Panc1 (cell line): ENCODE measurements at regions not wholly inside any gene's neighbourhood (a gene's known extent, or its start where the extent isn't known, plus 50 kb on each side); places are given as distances from the start of the nearest gene placed in this dataset.

Experiments
- ATAC-seq: fragments of 200-7000 bp; cut with Tn5 transposase; 2 replicates; pipeline ENCODE4 v1.9.1; 2020; ENCODE audit warnings: mild to moderate bottlenecking, moderate library complexity
- BruUV-seq: library from RNA; stranded (reverse); fragments of 400-500 nt; replicated peaks from 2 replicates; lab custom pipeline; 2021; lab: Mats Ljungman, UMichigan
- CTCF ChIA-PET: fragments of 300-600 bp; sonication (Branson Sonifier 250); formaldehyde crosslinking; loops from one replicate; lab custom pipeline; 2022; ENCODE audit warnings: antibody characterized with exemption; lab: Charles Lee
- POLR2A ChIA-PET: fragments of 300-600 bp; sonication (Branson Sonifier 250); formaldehyde crosslinking; loops from one replicate; lab custom pipeline; 2022; ENCODE audit warnings: antibody characterized with exemption; lab: Charles Lee
- DNase-seq: peaks from one replicate; pipeline ENCODE4 v3.0.0-alpha.2; 2010; ENCODE audit warnings: low read depth, low spot score
- H3K27ac ChIP-seq: 2 replicates; pipeline ENCODE4 v1.5.1; 2011; ENCODE audit warnings: mild to moderate bottlenecking, low read length, inconsistent platforms
- H3K27me3 ChIP-seq: fragments of 200-500 bp; sonication (Bioruptor generic); 2 replicates; pipeline ENCODE4 v1.6.0; 2014; ENCODE audit warnings: low read length, inconsistent platforms; ENCODE audit not compliant: control insufficient read depth, insufficient read depth
- H3K36me3 ChIP-seq: fragments of 200-500 bp; sonication (Bioruptor generic); 2 replicates; pipeline ENCODE4 v1.5.1; 2014; ENCODE audit warnings: inconsistent platforms, mild to moderate bottlenecking, low read length, moderate library complexity; ENCODE audit not compliant: control insufficient read depth, insufficient read depth
- H3K4me1 ChIP-seq: 2 replicates; pipeline ENCODE4 v1.5.1; 2011; ENCODE audit warnings: inconsistent platforms, mild to moderate bottlenecking, low read length, moderate library complexity; ENCODE audit not compliant: control insufficient read depth, insufficient read depth
- H3K4me3 ChIP-seq, 2 experiments: 2 replicates each; pipeline ENCODE4 v1.5.1; 2011 to 2012; ENCODE audit warnings: low read depth in 2 of 2, low read length in 2 of 2, mild to moderate bottlenecking in 2 of 2, inconsistent platforms in 1 of 2, moderate library complexity in 1 of 2
- H3K9me3 ChIP-seq: fragments of 200-500 bp; sonication (Bioruptor generic); 2 replicates; pipeline ENCODE4 v1.5.1; 2014; ENCODE audit warnings: low read depth, mild to moderate bottlenecking, inconsistent platforms, low read length, moderate library complexity; ENCODE audit not compliant: control insufficient read depth, insufficient read depth
- POLR2AphosphoS5 ChIP-seq: IDR thresholded peaks from 2 replicates; pipeline ENCODE4 v1.6.1; 2012; ENCODE audit warnings: mild to moderate bottlenecking, low read depth, low read length, moderate library complexity
- SIN3A ChIP-seq: IDR thresholded peaks from 2 replicates; pipeline ENCODE4 v1.6.1; 2012; ENCODE audit warnings: low read depth, mild to moderate bottlenecking, low read length, moderate library complexity, borderline replicate concordance; ENCODE audit not compliant: insufficient read depth
- TCF7L2 ChIP-seq: IDR thresholded peaks from 2 replicates; pipeline ENCODE4 v1.6.1; 2011; ENCODE audit warnings: mild to moderate bottlenecking, low read depth, low read length, inconsistent platforms
- in situ Hi-C: cut with HindIII; loops from 2 replicates; pipeline ENCODE4 v1.10.0; 2016; ENCODE audit warnings: low sequenced_read_pairs, low pct_unique_long_range_greater_than_20kb
- intact Hi-C: fragments of 100-400 bp; cut with micrococcal nuclease; formaldehyde crosslinking; loops from one replicate; pipeline ENCODE4 v1.10.0; 2022; ENCODE audit not compliant: unreplicated experiment
- TF ChIP-seq, protein P1 (sequence below): fragments of 450-650 bp; IDR thresholded peaks from 2 replicates; pipeline ENCODE4 v1.5.1; 2017; ENCODE audit warnings: mild to moderate bottlenecking
- TF ChIP-seq, protein P2 (sequence below), 2 experiments: IDR thresholded peaks; 2 replicates each; pipeline ENCODE4 v1.6.1; 2011 to 2012; ENCODE audit warnings: low read depth in 2 of 2, control low read depth in 1 of 2, low read length in 1 of 2, mild to moderate bottlenecking in 1 of 2, moderate library complexity in 1 of 2; ENCODE audit not compliant: insufficient read depth in 1 of 2

DNA sequence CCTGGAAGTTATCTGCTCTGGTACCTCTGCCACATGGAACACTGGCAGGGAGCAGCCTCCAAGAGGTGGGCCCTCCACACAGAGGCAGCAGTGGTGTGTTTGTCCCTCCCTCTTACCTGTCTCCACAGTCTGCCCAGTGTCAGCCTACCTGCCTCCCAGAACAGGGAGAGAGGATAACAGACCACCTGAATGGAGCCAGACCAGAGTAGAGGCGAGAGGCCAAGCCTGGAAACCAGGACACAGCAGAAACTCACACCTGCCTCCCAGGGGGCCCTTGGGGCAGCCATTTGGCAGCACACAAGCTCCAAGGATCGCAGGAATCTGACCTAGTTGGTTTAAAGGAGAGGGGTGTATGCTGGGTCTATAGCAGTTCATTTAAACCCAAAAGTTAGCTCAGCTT is 100.2 kb upstream of the ZNF366 start:
- no TSS peak for BruUV-seq
- DNase-seq (no peak), ATAC-seq (no peak)
- no peak for TF ChIP-seq POLR2AphosphoS5
- TF ChIP-seq, protein P1, sequence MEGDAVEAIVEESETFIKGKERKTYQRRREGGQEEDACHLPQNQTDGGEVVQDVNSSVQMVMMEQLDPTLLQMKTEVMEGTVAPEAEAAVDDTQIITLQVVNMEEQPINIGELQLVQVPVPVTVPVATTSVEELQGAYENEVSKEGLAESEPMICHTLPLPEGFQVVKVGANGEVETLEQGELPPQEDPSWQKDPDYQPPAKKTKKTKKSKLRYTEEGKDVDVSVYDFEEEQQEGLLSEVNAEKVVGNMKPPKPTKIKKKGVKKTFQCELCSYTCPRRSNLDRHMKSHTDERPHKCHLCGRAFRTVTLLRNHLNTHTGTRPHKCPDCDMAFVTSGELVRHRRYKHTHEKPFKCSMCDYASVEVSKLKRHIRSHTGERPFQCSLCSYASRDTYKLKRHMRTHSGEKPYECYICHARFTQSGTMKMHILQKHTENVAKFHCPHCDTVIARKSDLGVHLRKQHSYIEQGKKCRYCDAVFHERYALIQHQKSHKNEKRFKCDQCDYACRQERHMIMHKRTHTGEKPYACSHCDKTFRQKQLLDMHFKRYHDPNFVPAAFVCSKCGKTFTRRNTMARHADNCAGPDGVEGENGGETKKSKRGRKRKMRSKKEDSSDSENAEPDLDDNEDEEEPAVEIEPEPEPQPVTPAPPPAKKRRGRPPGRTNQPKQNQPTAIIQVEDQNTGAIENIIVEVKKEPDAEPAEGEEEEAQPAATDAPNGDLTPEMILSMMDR = no peak
- no peak for TF ChIP-seq SIN3A
- TF ChIP-seq, protein P2, sequence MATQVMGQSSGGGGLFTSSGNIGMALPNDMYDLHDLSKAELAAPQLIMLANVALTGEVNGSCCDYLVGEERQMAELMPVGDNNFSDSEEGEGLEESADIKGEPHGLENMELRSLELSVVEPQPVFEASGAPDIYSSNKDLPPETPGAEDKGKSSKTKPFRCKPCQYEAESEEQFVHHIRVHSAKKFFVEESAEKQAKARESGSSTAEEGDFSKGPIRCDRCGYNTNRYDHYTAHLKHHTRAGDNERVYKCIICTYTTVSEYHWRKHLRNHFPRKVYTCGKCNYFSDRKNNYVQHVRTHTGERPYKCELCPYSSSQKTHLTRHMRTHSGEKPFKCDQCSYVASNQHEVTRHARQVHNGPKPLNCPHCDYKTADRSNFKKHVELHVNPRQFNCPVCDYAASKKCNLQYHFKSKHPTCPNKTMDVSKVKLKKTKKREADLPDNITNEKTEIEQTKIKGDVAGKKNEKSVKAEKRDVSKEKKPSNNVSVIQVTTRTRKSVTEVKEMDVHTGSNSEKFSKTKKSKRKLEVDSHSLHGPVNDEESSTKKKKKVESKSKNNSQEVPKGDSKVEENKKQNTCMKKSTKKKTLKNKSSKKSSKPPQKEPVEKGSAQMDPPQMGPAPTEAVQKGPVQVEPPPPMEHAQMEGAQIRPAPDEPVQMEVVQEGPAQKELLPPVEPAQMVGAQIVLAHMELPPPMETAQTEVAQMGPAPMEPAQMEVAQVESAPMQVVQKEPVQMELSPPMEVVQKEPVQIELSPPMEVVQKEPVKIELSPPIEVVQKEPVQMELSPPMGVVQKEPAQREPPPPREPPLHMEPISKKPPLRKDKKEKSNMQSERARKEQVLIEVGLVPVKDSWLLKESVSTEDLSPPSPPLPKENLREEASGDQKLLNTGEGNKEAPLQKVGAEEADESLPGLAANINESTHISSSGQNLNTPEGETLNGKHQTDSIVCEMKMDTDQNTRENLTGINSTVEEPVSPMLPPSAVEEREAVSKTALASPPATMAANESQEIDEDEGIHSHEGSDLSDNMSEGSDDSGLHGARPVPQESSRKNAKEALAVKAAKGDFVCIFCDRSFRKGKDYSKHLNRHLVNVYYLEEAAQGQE (IDR thresholded peaks at IDR 0.05; ENCODE audit: insufficient read depth in 1 of 2, low read depth in 2 of 2, low read length in 1 of 2) = no peak
- TF ChIP-seq TCF7L2 = no peak
- no peak overlapping the region for H3K27ac ChIP-seq
- peaks cover 5% of the 10 kb centered on the region; the same call in 1 of the 2 replicates for H3K4me1 ChIP-seq
- POLR2A ChIA-PET = no interaction called here
- no peak overlapping the region for H3K4me3 ChIP-seq
- CTCF ChIA-PET = no interaction called here
- H3K36me3 ChIP-seq = no peaks in the 10 kb centered on the region
- H3K27me3 ChIP-seq = no peaks in the 10 kb centered on the region
- in situ Hi-C loops (no loop called here), intact Hi-C loops (no loop called here)
- no peaks in the 10 kb centered on the region for H3K9me3 ChIP-seq

- Histone ChIP-seq H3K36me3 (no peaks in the 10 kb centered on the region), H3K27me3 (no peaks in the 10 kb centered on the region), H3K9me3 (peaks cover 4% of the 10 kb centered on the region; the same call in 1 of the 2 replicates), H3K27ac (peak overlapping the region; percentile 34; the same call in 1 of the 2 replicates), H3K4me1 (peaks cover 5% of the 10 kb centered on the region; the same call in 1 of the 2 replicates), H3K4me3 (no peak overlapping the region)
- TF ChIP-seq, protein P2 (IDR thresholded peaks at IDR 0.05; ENCODE audit: insufficient read depth in 1 of 2, low read depth in 2 of 2, low read length in 1 of 2) = no peak
- TF ChIP-seq POLR2AphosphoS5 (no peak), SIN3A (no peak), TCF7L2 (no peak)
- TF ChIP-seq, protein P1 = no peak
- no peak for DNase-seq
- intact Hi-C loops = no loop called here
- ChIA-PET POLR2A (no interaction called here), CTCF (no interaction called here)
- no TSS peak for BruUV-seq
- ATAC-seq = no peak
- in situ Hi-C loops = no loop called here
These were observed 99.3 kb upstream of the ZNF366 start for GRCh38 chr5:72606525-72606924.
